GM12872 (cell line): ENCODE measurements at regions not wholly inside any gene's neighbourhood (a gene's known extent, or its start where the extent isn't known, plus 50 kb on each side); places are given as distances from the start of the nearest gene placed in this dataset.

ENCODE experiments used
- TF ChIP-seq, protein P1 (sequence below): IDR thresholded peaks from 3 replicates; pipeline ENCODE4 v1.5.1; 2011; ENCODE audit warnings: low read depth, mild to moderate bottlenecking, low read length, moderate library complexity; ENCODE audit not compliant: insufficient read depth

DNA sequence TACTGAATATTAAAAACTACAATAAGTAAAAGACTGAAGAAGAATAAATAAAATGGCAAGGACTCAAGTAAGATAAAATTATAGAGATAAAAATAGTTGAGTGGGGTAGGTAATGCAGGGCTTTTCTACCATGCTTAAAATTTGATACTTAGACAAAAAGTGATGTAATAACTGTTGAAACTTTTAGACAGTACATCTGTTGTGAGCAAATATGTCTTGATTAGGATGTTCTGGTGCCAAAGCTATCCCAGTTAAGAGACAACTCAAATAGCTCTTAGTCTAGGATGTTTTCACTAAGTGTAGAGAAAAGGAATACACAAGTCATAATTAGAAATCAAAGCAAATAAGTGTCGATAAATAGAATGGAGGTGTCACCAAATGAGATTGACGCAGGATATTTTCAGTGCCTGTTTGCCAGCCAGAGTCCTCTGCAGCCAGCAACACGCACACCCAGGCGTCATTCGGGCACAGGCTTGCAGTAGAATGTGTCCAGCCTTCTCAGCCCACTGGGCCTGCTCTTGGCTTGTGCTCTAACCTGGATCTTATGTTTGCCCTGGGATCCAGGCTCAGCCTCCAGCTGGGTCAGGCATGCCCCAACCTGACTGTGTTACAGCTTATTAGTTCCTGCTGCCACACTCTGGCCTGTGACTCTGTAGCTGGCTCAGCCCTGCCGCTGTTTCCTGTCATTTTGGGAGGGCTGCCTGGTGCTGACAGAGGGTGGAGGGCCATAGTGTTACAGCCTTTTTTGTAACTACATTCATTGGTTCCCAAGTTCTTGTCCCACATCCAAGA is 766.2 kb downstream of the PCDH17 start:
- TF ChIP-seq, protein P1, sequence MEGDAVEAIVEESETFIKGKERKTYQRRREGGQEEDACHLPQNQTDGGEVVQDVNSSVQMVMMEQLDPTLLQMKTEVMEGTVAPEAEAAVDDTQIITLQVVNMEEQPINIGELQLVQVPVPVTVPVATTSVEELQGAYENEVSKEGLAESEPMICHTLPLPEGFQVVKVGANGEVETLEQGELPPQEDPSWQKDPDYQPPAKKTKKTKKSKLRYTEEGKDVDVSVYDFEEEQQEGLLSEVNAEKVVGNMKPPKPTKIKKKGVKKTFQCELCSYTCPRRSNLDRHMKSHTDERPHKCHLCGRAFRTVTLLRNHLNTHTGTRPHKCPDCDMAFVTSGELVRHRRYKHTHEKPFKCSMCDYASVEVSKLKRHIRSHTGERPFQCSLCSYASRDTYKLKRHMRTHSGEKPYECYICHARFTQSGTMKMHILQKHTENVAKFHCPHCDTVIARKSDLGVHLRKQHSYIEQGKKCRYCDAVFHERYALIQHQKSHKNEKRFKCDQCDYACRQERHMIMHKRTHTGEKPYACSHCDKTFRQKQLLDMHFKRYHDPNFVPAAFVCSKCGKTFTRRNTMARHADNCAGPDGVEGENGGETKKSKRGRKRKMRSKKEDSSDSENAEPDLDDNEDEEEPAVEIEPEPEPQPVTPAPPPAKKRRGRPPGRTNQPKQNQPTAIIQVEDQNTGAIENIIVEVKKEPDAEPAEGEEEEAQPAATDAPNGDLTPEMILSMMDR, result no peak

DNA sequence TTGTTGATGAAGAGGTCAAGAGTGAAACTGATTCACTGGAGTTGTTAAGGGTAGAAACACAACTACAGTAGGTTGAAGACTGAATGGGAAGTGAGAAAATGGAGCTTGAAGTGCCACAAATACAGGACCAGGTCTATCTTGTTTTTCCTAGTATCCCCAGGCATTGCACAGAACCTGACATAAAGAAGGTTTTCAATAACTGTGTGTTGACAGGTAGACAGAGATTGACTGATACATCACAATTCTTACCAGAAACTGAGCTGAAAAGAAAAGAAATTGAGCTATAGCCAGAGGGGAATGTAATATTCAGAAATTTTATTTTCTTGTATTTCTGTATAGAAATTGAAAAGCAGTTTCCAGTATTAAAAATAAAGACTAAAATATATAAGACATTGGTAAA is 767.7 kb downstream of the PCDH17 start:
- TF ChIP-seq, protein P1, result no peak

DNA sequence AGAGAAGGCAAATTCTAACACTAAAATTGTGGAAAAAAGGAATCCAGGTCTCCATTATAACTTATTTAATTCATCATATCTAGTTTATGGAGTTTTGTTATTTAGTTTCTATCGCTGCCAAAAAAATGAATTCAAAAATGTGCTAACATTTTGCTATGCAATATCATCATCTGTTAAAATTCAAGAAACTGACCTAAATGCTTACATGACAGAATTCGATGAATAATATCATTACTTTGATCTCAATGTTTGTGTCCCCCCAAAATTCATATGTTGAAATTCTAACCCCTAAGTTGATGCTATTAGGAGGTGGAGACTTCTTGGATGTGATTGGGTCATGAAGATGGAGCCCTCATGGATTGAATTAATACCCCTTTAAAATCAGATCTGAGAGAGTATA is 775.0 kb downstream of the PCDH17 start:
- TF ChIP-seq, protein P1, result no peak

DNA sequence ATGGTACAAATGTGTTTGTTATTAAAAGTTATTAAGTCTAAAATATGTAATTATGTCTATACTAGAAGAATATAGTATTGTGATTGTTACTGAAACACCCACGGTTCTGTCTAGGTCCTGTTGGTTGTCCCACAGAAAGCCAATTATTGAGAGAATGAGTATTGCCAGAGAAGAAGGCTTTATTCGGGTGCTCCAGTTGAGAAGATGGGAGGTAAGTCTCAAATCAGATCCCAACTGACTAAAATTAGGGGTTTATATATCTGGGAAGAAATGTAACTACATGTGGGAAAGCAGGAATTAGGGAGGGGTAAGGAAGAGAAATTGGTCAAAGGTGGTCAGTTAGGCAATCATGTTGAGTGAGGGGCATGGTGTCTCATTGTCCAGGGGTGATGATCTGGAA is 798.4 kb downstream of the PCDH17 start:
- TF ChIP-seq, protein P1, result no peak

DNA sequence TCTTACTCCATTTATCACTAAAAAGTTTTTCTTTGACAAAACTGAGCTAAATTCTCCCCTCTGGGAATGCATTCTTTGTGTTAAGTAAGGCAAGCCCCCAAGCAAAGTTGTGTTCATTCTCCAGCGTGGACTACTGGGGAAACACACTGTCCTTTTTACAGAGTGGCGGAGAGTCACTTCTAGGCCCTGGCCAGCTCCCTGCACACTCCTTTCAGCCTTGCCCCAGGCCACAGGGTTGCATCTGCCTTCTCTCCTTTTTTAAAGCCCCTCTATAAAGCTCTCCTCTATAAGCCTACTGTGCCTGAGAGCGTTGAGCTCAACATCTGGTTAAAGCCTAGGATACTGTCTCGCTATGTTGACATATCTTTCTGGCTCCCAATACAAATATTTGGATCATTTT is 803.4 kb downstream of the PCDH17 start:
- TF ChIP-seq, protein P1, result no peak

DNA sequence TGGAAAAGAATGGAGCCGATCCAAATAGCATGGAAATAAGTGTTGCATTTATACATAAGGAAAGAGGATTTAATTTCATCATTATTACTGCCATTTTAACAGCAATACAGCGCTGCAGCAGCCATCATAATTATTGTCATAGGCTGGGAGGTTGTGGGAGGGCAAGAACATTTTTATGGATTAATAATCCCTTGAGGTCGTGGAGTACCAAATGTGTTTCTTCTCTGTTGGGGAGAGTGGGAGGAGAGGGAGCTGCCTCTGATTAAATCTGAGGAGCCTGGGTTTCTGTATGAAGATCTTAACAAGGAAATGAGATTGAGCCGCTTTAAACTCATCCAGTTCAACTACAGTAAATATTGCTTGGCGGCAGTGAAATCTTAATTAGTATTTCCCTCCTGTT is 805.9 kb downstream of the PCDH17 start:
- TF ChIP-seq, protein P1, result no peak

DNA sequence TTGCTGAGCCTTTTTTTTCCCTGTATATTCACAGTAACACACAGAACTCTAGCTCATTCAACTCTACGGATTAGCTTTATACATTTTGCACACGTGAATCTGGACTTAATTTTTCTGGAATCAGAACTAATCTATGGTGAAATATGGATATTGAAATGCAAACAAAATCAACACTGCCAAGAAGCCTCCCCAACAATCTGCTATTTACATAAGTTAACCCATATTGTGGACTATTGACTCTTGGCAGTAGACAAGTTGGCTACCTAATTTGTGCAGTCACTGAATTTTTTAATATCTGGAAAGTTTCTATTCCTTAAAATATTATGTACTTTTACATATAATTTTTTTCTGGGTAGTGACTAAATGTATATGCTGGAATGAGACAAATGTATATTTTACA is 815.4 kb downstream of the PCDH17 start:
- TF ChIP-seq, protein P1, result no peak
